HEK293 (cell line): ENCODE measurements at regions not wholly inside any gene's neighbourhood (a gene's known extent, or its start where the extent isn't known, plus 50 kb on each side); places are given as distances from the start of the nearest gene placed in this dataset.

Experiments used
- SP7 ChIP-seq: fragments of 450-650 bp; formaldehyde crosslinking; IDR thresholded peaks from 2 replicates; pipeline ENCODE4 v1.5.1; 2016; ENCODE audit warnings: missing biosample characterization, missing genetic modification characterization
- TF ChIP-seq, protein P1 (sequence below): fragments of 450-650 bp; formaldehyde crosslinking; IDR thresholded peaks from 2 replicates; pipeline ENCODE4 v1.5.1; 2016; ENCODE audit warnings: missing biosample characterization, missing genetic modification characterization

GRCh38 chr1:5492846-5493245 is 499.4 kb downstream of the NPHP4 start:
- TF ChIP-seq, protein P1, sequence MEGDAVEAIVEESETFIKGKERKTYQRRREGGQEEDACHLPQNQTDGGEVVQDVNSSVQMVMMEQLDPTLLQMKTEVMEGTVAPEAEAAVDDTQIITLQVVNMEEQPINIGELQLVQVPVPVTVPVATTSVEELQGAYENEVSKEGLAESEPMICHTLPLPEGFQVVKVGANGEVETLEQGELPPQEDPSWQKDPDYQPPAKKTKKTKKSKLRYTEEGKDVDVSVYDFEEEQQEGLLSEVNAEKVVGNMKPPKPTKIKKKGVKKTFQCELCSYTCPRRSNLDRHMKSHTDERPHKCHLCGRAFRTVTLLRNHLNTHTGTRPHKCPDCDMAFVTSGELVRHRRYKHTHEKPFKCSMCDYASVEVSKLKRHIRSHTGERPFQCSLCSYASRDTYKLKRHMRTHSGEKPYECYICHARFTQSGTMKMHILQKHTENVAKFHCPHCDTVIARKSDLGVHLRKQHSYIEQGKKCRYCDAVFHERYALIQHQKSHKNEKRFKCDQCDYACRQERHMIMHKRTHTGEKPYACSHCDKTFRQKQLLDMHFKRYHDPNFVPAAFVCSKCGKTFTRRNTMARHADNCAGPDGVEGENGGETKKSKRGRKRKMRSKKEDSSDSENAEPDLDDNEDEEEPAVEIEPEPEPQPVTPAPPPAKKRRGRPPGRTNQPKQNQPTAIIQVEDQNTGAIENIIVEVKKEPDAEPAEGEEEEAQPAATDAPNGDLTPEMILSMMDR, result no peak
- TF ChIP-seq SP7, result no peak
